Caco-2 (cell line): ENCODE measurements at regions not wholly inside any gene's neighbourhood (a gene's known extent, or its start where the extent isn't known, plus 50 kb on each side); places are given as distances from the start of the nearest gene placed in this dataset.

Experiments
- BruUV-seq: library from RNA; stranded (reverse); fragments of 400-500 nt; replicated peaks from 2 replicates; lab custom pipeline; 2021; lab: Mats Ljungman, UMichigan
- CTCF ChIA-PET: fragments of 300-600 bp; sonication (Branson Sonifier 250); formaldehyde crosslinking; loops from one replicate; lab custom pipeline; 2022; ENCODE audit warnings: antibody characterized with exemption; lab: Charles Lee
- POLR2A ChIA-PET: fragments of 300-600 bp; sonication (Branson Sonifier 250); formaldehyde crosslinking; loops from one replicate; lab custom pipeline; 2022; ENCODE audit warnings: antibody characterized with exemption; lab: Charles Lee
- DNase-seq, 2 experiments: peaks; one replicate each; pipeline versions ENCODE4 v3.0.0 to v3.0.0-alpha.2; 2020 to 2022
- H3K27me3 ChIP-seq: replicated peaks from 2 replicates; pipeline ENCODE4 v1.6.0; 2011; ENCODE audit warnings: low read length; ENCODE audit not compliant: control insufficient read depth, insufficient read depth
- H3K36me3 ChIP-seq: 2 replicates; pipeline ENCODE4 v1.5.1; 2011; ENCODE audit warnings: low read length; ENCODE audit not compliant: control insufficient read depth, insufficient read depth
- H3K4me1 ChIP-seq: fragments of 250-450 bp; sonication (Bioruptor Pico); 2 replicates; pipeline ENCODE4 v1.5.1; 2020; ENCODE audit warnings: mild to moderate bottlenecking
- H3K4me3 ChIP-seq: 2 replicates; pipeline ENCODE4 v1.5.1; 2011; ENCODE audit warnings: low read depth, mild to moderate bottlenecking, control low read depth, low read length
- H3K9me3 ChIP-seq: fragments of 250-450 bp; sonication (Bioruptor Pico); 2 replicates; pipeline ENCODE4 v1.5.1; 2020; ENCODE audit warnings: mild to moderate bottlenecking, moderate library complexity
- H3K27ac Mint-ChIP-seq: one replicate; pipeline ENCODE4 v1.8.0; 2022; ENCODE audit warnings: mixed read lengths; ENCODE audit not compliant: unreplicated experiment
- H3K27me3 Mint-ChIP-seq: one replicate; pipeline ENCODE4 v1.8.0; 2022; ENCODE audit warnings: mixed read lengths; ENCODE audit not compliant: insufficient read depth, unreplicated experiment
- H3K36me3 Mint-ChIP-seq: one replicate; pipeline ENCODE4 v1.8.0; 2022; ENCODE audit warnings: mild to moderate bottlenecking, mixed read lengths; ENCODE audit not compliant: insufficient read depth, unreplicated experiment
- H3K4me1 Mint-ChIP-seq: one replicate; pipeline ENCODE4 v1.8.0; 2022; ENCODE audit warnings: low read depth, mixed read lengths; ENCODE audit not compliant: unreplicated experiment
- H3K4me3 Mint-ChIP-seq: one replicate; pipeline ENCODE4 v1.8.0; 2022; ENCODE audit warnings: mild to moderate bottlenecking, moderate library complexity, mixed read lengths; ENCODE audit not compliant: unreplicated experiment
- H3K9me3 Mint-ChIP-seq: one replicate; pipeline ENCODE4 v1.8.0; 2022; ENCODE audit warnings: mixed read lengths; ENCODE audit not compliant: unreplicated experiment
- CTCF ChIP-seq, 2 experiments: fragments of 200-600 bp in 1 of 2; IDR thresholded peaks; 1 replicate in 1 of 2; 2 replicates in 1 of 2; pipeline versions ENCODE4 v1.5.1 to v1.8.0; 2011 to 2022; ENCODE audit warnings: antibody characterized with exemption in 1 of 2, control low read depth in 1 of 2, inconsistent platforms in 1 of 2, low read depth in 1 of 2, low read length in 1 of 2, mild to moderate bottlenecking in 1 of 2, moderate library complexity in 1 of 2; ENCODE audit not compliant: insufficient read depth in 1 of 2, severe bottlenecking in 1 of 2, unreplicated experiment in 1 of 2
- intact Hi-C: fragments of 100-400 bp; cut with micrococcal nuclease; formaldehyde crosslinking; loops from one replicate; pipeline ENCODE4 v1.10.0; 2022; ENCODE audit not compliant: unreplicated experiment

- BruUV-seq: no TSS peak
- Histone ChIP-seq H3K27me3 (no peaks in the 10 kb centered on the region), H3K36me3 (no peaks in the 10 kb centered on the region), H3K9me3 (no peaks in the 10 kb centered on the region), H3K4me1 (no peaks in the 10 kb centered on the region), H3K4me3 (no peak overlapping the region)
- Mint-ChIP-seq H3K4me3 (no peak overlapping the region), H3K27ac (no peak overlapping the region), H3K36me3 (no peaks in the 10 kb centered on the region), H3K27me3 (peaks cover 2% of the 10 kb centered on the region), H3K4me1 (no peaks in the 10 kb centered on the region), H3K9me3 (no peaks in the 10 kb centered on the region)
- CTCF ChIA-PET: no interaction called here
- intact Hi-C loops: no loop called here
- TF ChIP-seq CTCF (IDR thresholded peaks at IDR 0.05; ENCODE audit: insufficient read depth in 1 of 2, low read depth in 1 of 2, low read length in 1 of 2, severe bottlenecking in 1 of 2, unreplicated experiment in 1 of 2): no peak
- POLR2A ChIA-PET: no interaction called here
- no peak for DNase-seq
These were observed 164.3 kb upstream of the FAM3C start for GRCh38 chr7:121560267-121560990.

GRCh38 chr7:121558288-121558687 is 162.2 kb upstream of the FAM3C start:
- no peaks in the 10 kb centered on the region for H3K4me1 ChIP-seq
- no peak overlapping the region for H3K27ac Mint-ChIP-seq
- intact Hi-C loops: loop anchor here (2.0 kb wide), 1 partner anchor 437 kb away; no protein-coding TSS in a partner anchor

More at GRCh38 chr7:121558288-121558687, 162.2 kb upstream of the FAM3C start:
- H3K4me3 Mint-ChIP-seq: no peak overlapping the region
- Histone ChIP-seq H3K4me3 (no peak overlapping the region), H3K9me3 (no peaks in the 10 kb centered on the region), H3K27me3 (no peaks in the 10 kb centered on the region), H3K36me3 (no peaks in the 10 kb centered on the region)
- H3K9me3 Mint-ChIP-seq: no peaks in the 10 kb centered on the region
- no peak for DNase-seq
- H3K27me3 Mint-ChIP-seq: peaks cover 2% of the 10 kb centered on the region
- ChIA-PET CTCF (no interaction called here), POLR2A (no interaction called here)
- no peaks in the 10 kb centered on the region for H3K36me3 Mint-ChIP-seq
- H3K4me1 Mint-ChIP-seq: no peaks in the 10 kb centered on the region
- no TSS peak for BruUV-seq
- no peak for TF ChIP-seq CTCF (IDR thresholded peaks at IDR 0.05; ENCODE audit: insufficient read depth in 1 of 2, low read depth in 1 of 2, low read length in 1 of 2, severe bottlenecking in 1 of 2, unreplicated experiment in 1 of 2)
